Gastroesophageal sphincter (tissue), 4 donors: ENCODE measurements at regions not wholly inside any gene's neighbourhood (a gene's known extent, or its start where the extent isn't known, plus 50 kb on each side); places are given as distances from the start of the nearest gene placed in this dataset.
A peak's percentile ranks its signal among the peaks of the same experiment; 100 is the strongest.

Source experiments
- ATAC-seq: fragments of 150-250 bp; one replicate; pipeline ENCODE4 v1.9.1; 2016; ENCODE audit warnings: mild to moderate bottlenecking, moderate library complexity
- H3K27ac ChIP-seq, 4 donors: fragments of 200-600 bp; sonication (generic) in 3 of 4; 1 replicate in 3 of 4; 2 replicates in 1 of 4; pipeline ENCODE4 v1.5.1; 2016 to 2019
- H3K27me3 ChIP-seq: fragments of 200-600 bp; sonication (generic); one replicate; pipeline ENCODE4 v1.5.1; 2019
- H3K36me3 ChIP-seq, 2 donors: fragments of 200-600 bp; sonication (generic); one replicate each; pipeline ENCODE4 v1.5.1; 2019; ENCODE audit warnings: control low read depth in 1 of 2
- H3K4me1 ChIP-seq, 3 donors: fragments of 200-600 bp; sonication (generic); 1 replicate in 2 of 3; 2 replicates in 1 of 3; pipeline ENCODE4 v1.5.1; 2016 to 2019; ENCODE audit warnings: control low read depth in 2 of 3
- H3K4me3 ChIP-seq, 2 donors: fragments of 200-600 bp; sonication (generic); one replicate each; pipeline ENCODE4 v1.5.1; 2019; ENCODE audit warnings: mild to moderate bottlenecking in 1 of 2, moderate library complexity in 1 of 2
- H3K9me3 ChIP-seq, 3 donors: fragments of 200-600 bp; sonication (generic); one replicate each; pipeline ENCODE4 v1.5.1; 2017 to 2019; ENCODE audit warnings: control low read depth in 2 of 3
- CTCF ChIP-seq, 4 experiments: fragments of 200-600 bp in 2 of 4; fragments of 450-650 bp in 2 of 4; sonication (generic) in 1 of 4; IDR thresholded peaks; one replicate each; pipeline ENCODE4 v1.5.1; 2017 to 2019; ENCODE audit warnings: antibody characterized with exemption in 4 of 4, mild to moderate bottlenecking in 2 of 4, moderate library complexity in 2 of 4
- EP300 ChIP-seq: sonication (generic); formaldehyde crosslinking; IDR thresholded peaks from one replicate; pipeline ENCODE4 v1.6.1; 2017; ENCODE audit warnings: antibody characterized with exemption, mild to moderate bottlenecking
- POLR2A ChIP-seq, 2 donors: fragments of 450-650 bp; IDR thresholded peaks; one replicate each; pipeline ENCODE4 v1.6.1; 2017; ENCODE audit warnings: antibody characterized with exemption in 2 of 2, mild to moderate bottlenecking in 2 of 2, moderate library complexity in 1 of 2
- POLR2AphosphoS5 ChIP-seq: sonication (generic); formaldehyde crosslinking; IDR thresholded peaks from one replicate; pipeline ENCODE4 v1.6.1; 2017; ENCODE audit warnings: antibody characterized with exemption
- WGBS, 2 donors: methylation state at CpG; one replicate each; pipeline ENCODE4 v1.1.5; 2018; ENCODE audit warnings: low coverage in 1 of 2; 5-methylcytosine and 5-hydroxymethylcytosine counted together

DNA sequence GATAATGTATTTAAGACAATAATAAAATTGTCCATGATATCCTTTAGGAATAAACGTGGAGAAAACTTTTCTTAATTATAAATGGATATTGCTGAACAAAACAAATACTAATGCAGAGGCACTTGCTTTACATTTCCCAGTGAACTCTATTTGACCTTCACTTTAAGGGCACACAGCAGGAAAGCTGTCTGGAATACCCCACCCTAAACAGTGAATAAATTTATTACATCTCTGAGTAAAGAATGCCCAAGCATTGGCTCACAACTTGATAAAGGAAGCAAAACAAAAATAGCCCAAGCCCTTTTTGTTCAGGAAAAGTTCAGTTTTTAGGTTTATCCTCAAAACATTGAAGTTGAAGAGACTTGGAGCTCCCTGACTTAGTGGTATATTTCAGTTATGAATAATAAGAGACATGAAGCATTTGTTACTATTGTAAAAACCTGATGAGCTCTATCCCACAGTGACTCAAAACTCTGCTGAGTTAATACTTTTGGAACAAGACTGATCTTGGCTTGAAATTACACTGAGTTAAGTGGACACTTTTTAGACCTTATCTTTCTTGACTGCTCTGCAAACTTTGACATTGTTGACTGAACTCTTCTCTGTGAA, 353.9 kb downstream of the BCKDHB start:
- no peak for TF ChIP-seq POLR2A (IDR thresholded peaks at IDR 0.05)
- no peak for TF ChIP-seq EP300
- TF ChIP-seq CTCF (IDR thresholded peaks at IDR 0.05): no peak
- no peak for TF ChIP-seq POLR2AphosphoS5
- no peak for ATAC-seq
- Histone ChIP-seq H3K27ac (no peak overlapping the region), H3K27me3 (no peaks in the 10 kb centered on the region), H3K36me3 (no peaks in the 10 kb centered on the region), H3K9me3 (no peaks in the 10 kb centered on the region), H3K4me3 (no peak overlapping the region), H3K4me1 (peaks cover 0 to 23% (median 4%) of the 10 kb centered on the region in 3 donors)
- 35 to 45% methylated on average over 1 of the region's 1 CpG for WGBS, 2 donors

GRCh38 chr6:80457439-80457933, 351.0 kb downstream of the BCKDHB start:
- H3K9me3 ChIP-seq: no peaks in the 10 kb centered on the region

DNA sequence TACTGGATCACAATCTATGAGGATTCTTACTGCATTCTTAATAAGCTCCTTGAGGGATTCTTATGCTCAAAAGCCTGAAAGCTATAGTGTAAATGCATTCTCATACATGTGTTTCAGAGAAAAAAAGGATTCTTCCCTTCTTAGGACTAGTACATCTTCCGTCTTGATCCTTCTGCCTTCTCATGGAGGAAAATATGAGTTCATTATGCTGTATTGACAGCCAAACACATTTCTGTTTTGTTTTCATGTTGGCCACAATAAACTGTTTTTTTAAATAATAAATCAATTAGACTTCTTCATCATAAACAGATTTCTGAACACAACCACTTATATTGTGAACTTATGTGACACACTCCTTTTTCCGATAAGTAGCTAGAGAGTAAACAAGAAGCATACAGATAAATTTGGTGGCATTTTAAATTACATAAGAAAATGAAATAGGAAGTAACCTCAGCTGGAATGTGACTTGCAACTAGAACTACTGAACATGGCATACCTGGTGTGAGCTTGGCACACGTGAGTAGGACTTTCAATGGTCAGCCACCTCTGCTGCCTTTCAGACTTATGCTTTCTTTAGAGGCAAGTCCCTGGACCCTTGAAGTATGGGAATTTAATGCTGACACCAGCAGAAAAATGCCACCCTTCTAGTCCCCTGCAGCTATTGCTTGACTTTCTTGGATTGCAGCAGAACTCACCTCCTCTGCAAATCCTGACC, 350.4 kb downstream of the BCKDHB start:
- Histone ChIP-seq H3K36me3 (no peaks in the 10 kb centered on the region), H3K4me1 (peaks cover 0 to 32% (median 4%) of the 10 kb centered on the region in 3 donors), H3K27ac (no peak overlapping the region), H3K4me3 (no peak overlapping the region), H3K9me3 (no peaks in the 10 kb centered on the region), H3K27me3 (no peaks in the 10 kb centered on the region)
- TF ChIP-seq EP300 (no peak), POLR2AphosphoS5 (no peak), CTCF (IDR thresholded peaks at IDR 0.05) (no peak), POLR2A (IDR thresholded peaks at IDR 0.05) (no peak)
- ATAC-seq: no peak
- 80 to 90% methylated on average over 2 to 3 of the region's 3 CpGs for whole genome bisulfite sequencing, 2 donors

More at GRCh38 chr6:80457439-80457933, 351.0 kb downstream of the BCKDHB start:
- Histone ChIP-seq H3K4me3 (no peak overlapping the region), H3K36me3 (no peaks in the 10 kb centered on the region), H3K27ac (no peak overlapping the region), H3K27me3 (no peaks in the 10 kb centered on the region), H3K4me1 (peaks cover 0 to 32% (median 4%) of the 10 kb centered on the region in 3 donors)
- 22 to 30% methylated on average over 3 of the region's 3 CpGs for WGBS, 2 donors
- TF ChIP-seq EP300 (no peak), POLR2A (IDR thresholded peaks at IDR 0.05) (no peak), CTCF (IDR thresholded peaks at IDR 0.05) (no peak), POLR2AphosphoS5 (peak; percentile 88)
- peak; percentile 96 for ATAC-seq

DNA sequence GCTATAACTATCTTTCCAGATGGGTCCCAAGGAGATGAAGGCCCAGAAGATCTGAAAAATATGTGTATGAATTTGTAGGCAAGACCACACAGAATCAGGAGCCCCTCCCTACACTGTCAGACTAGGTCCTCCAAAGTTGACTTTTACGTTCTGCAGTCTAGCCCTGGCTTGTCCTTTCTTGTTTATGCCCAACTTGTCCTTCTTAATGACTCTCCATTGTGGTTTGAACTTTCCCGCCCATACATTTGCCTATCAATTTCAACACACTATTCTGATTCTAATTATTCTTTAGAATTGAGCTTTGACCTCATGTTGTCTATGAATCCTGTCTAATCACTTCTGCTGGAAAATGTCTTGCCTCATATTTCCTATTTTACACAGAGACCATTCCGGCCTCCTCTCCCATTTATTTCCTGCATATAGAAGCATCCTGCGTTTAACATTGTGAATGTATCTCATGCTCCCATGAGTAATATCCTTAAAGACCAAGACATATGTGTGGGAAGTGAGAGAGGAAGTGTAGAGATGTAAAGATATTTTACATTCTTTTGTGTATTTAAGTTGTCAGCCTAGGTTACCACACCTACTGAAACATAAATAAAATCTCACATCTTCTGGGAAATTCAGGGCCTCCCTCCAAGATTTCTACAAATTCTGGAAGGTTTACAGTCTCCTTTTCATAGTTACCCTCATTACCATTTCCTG, 348.3 kb downstream of the BCKDHB start:
- WGBS, 2 donors: 89 to 91% methylated on average over 4 of the region's 4 CpGs

More for the DNA sequence above, 348.3 kb downstream of the BCKDHB start:
- H3K9me3 ChIP-seq: no peaks in the 10 kb centered on the region
- no peak overlapping the region for H3K27ac ChIP-seq
- H3K4me1 ChIP-seq: peaks cover 0 to 32% (median 4%) of the 10 kb centered on the region in 3 donors
- no peaks in the 10 kb centered on the region for H3K36me3 ChIP-seq
- no peak overlapping the region for H3K4me3 ChIP-seq
- ATAC-seq: no peak
- no peak for TF ChIP-seq CTCF (IDR thresholded peaks at IDR 0.05)
- TF ChIP-seq POLR2AphosphoS5: no peak
- no peak for TF ChIP-seq POLR2A (IDR thresholded peaks at IDR 0.05)
- TF ChIP-seq EP300: no peak
- H3K27me3 ChIP-seq: no peaks in the 10 kb centered on the region
